CD1c-positive myeloid dendritic cell (primary cell): ENCODE measurements at regions not wholly inside any gene's neighbourhood (a gene's known extent, or its start where the extent isn't known, plus 50 kb on each side); places are given as distances from the start of the nearest gene placed in this dataset.

Experiments
- DNase-seq: peaks from one replicate; pipeline ENCODE4 v3.0.0-alpha.2; 2016; ENCODE audit errors: extremely low spot score

- no peak for DNase-seq
Observed at GRCh38 chr19:29372461-29372860, 153.3 kb upstream of the VSTM2B start.

GRCh38 chr19:29372921-29373797 lies 152.6 kb upstream of the VSTM2B start:
- DNase-seq: no peak

- DNase-seq: no peak
Observed at GRCh38 chr19:29375429-29376119, 150.2 kb upstream of the VSTM2B start.

- DNase-seq: no peak
Observed at GRCh38 chr19:29376855-29377354, 148.9 kb upstream of the VSTM2B start.

GRCh38 chr19:29378126-29378525 lies 147.7 kb upstream of the VSTM2B start:
- DNase-seq: no peak

- no peak for DNase-seq
Observed at GRCh38 chr19:29378543-29379080, 147.2 kb upstream of the VSTM2B start.

GRCh38 chr19:29379257-29380021 lies 146.4 kb upstream of the VSTM2B start:
- DNase-seq: no peak

GRCh38 chr19:29380581-29380980 lies 145.2 kb upstream of the VSTM2B start:
- no peak for DNase-seq

GRCh38 chr19:29381353-29382203 lies 144.2 kb upstream of the VSTM2B start:
- DNase-seq: no peak

GRCh38 chr19:29383696-29384095 lies 142.1 kb upstream of the VSTM2B start:
- DNase-seq: no peak

- DNase-seq: no peak
Observed at GRCh38 chr19:29384656-29385055, 141.1 kb upstream of the VSTM2B start.

GRCh38 chr19:29385191-29385795 lies 140.5 kb upstream of the VSTM2B start:
- DNase-seq: no peak

GRCh38 chr19:29386970-29387369 lies 138.8 kb upstream of the VSTM2B start:
- DNase-seq: no peak

- DNase-seq: no peak
Observed at GRCh38 chr19:29387586-29387985, 138.2 kb upstream of the VSTM2B start.

- no peak for DNase-seq
Observed at GRCh38 chr19:29389495-29389894, 136.3 kb upstream of the VSTM2B start.

- no peak for DNase-seq
Observed at GRCh38 chr19:29390742-29391141, 135.1 kb upstream of the VSTM2B start.

- no peak for DNase-seq
Observed at GRCh38 chr19:29393915-29394460, 131.8 kb upstream of the VSTM2B start.

- no peak for DNase-seq
Observed at GRCh38 chr19:29395111-29395733, 130.6 kb upstream of the VSTM2B start.

GRCh38 chr19:29395734-29396414 lies 129.9 kb upstream of the VSTM2B start:
- DNase-seq: no peak
